Natural killer cell (primary cell): ENCODE measurements at regions not wholly inside any gene's neighbourhood (a gene's known extent, or its start where the extent isn't known, plus 50 kb on each side); places are given as distances from the start of the nearest gene placed in this dataset.
"Not testable (repeated sequence)": the region's sequence is repeated elsewhere in the genome, so short reads cannot be mapped to it uniquely, and the experiment has no call there.

Experiments used
- ATAC-seq, 3 donors: fragments of 150-1000 bp in 2 of 3; fragments of 200-7000 bp in 1 of 3; cut with Tn5 transposase; 1 replicate in 1 of 3; 2 replicates in 2 of 3; pipeline ENCODE4 v1.10.0; 2021; ENCODE audit warnings: mild to moderate bottlenecking in 2 of 3, moderate library complexity in 2 of 3
- DNase-seq, 2 donors: peaks; one replicate each; pipeline versions ENCODE4 v3.0.0 to v3.0.0-alpha.2; 2013 to 2021; ENCODE audit warnings: mixed read lengths in 1 of 2
- H3K27ac ChIP-seq: one replicate; pipeline ENCODE4 v1.5.1; 2013; ENCODE audit warnings: mild to moderate bottlenecking, low read length
- H3K27me3 ChIP-seq: one replicate; pipeline ENCODE4 v1.6.1; 2013; ENCODE audit warnings: low read length; ENCODE audit not compliant: control insufficient read depth, insufficient read depth
- H3K36me3 ChIP-seq: one replicate; pipeline ENCODE4 v1.6.1; 2013; ENCODE audit warnings: low read length; ENCODE audit not compliant: control insufficient read depth, insufficient read depth
- H3K4me1 ChIP-seq: one replicate; pipeline ENCODE4 v1.6.1; 2013; ENCODE audit warnings: low read length; ENCODE audit not compliant: control insufficient read depth, insufficient read depth
- H3K4me3 ChIP-seq: one replicate; pipeline ENCODE4 v1.5.1; 2013; ENCODE audit warnings: low read length
- H3K9me3 ChIP-seq: one replicate; pipeline ENCODE4 v1.6.1; 2013; ENCODE audit warnings: low read length; ENCODE audit not compliant: control insufficient read depth, insufficient read depth
- H3K27ac Mint-ChIP-seq, 2 donors: one replicate each; pipeline ENCODE4 v1.8.0; 2022; ENCODE audit warnings: mild to moderate bottlenecking in 2 of 2, mixed read lengths in 2 of 2, moderate library complexity in 1 of 2
- H3K27me3 Mint-ChIP-seq, 2 donors: one replicate each; pipeline ENCODE4 v1.8.0; 2022; ENCODE audit warnings: low read depth in 2 of 2, mixed read lengths in 2 of 2
- H3K36me3 Mint-ChIP-seq: one replicate; pipeline ENCODE4 v1.8.0; 2022; ENCODE audit warnings: mixed read lengths
- H3K4me1 Mint-ChIP-seq, 2 donors: one replicate each; pipeline ENCODE4 v1.8.0; 2022; ENCODE audit warnings: mixed read lengths in 2 of 2
- H3K4me3 Mint-ChIP-seq: one replicate; pipeline ENCODE4 v1.8.0; 2022; ENCODE audit warnings: mild to moderate bottlenecking, moderate library complexity, mixed read lengths
- H3K9me3 Mint-ChIP-seq, 2 donors: one replicate each; pipeline ENCODE4 v1.8.0; 2022; ENCODE audit warnings: mixed read lengths in 2 of 2
- CTCF ChIP-seq: fragments of 200-600 bp; IDR thresholded peaks from one replicate; pipeline ENCODE4 v1.8.0; 2022; ENCODE audit warnings: antibody characterized with exemption
- WGBS: methylation state at CpG from one replicate; pipeline ENCODE4 v1.1.7; 2013; ENCODE audit warnings: missing lambda C conversion rate; ENCODE audit not compliant: insufficient coverage; 5-methylcytosine and 5-hydroxymethylcytosine counted together
- intact Hi-C: fragments of 100-400 bp; cut with micrococcal nuclease; formaldehyde crosslinking; loops from one replicate; pipeline ENCODE4 v1.14.2; 2022

DNA sequence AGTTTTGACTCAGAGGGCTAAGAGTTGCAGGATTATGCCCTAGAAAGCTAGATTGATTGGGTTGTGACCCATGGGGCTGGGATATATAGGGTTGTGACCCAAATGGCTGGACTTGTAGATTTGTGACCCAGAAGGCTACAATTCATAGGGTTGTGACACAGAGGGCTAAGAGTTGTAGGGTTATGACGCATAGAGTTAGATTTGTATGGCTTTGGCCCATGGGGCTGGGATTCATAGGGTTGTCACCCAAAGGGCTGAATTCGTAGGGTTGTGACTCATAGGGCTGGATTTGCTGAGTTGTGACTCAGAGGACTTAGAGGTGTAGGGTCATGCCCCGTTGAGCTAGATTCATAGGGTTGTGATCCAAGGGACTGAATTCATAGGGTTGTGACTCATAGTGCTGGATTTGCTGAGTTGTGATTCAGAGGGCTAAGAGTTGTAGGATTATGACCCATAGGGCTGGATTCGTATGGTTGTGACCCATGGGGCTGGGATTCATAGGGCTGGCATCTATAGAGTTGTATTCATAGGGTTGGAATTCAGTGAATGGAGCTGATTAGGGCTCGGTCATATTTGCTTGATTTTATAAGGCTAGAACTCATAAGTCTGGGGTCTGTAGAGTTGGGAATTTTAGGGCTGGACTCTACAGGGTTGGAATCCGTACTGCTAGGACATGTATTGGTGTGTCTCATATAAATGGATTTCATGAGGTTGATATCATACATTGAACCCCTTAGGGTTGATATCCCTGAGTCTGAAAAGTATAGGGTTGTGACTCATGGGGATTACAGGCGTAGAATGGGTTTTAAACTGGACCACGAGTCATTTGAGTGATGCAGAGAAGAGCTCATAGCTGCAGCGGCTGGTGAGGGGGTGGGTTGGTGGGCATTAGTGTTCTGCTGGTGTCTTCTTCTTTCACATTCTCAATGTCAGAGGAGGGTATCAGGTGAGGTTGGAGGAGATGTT is 125.7 kb downstream of the CRLF2 start:
- Histone ChIP-seq H3K27ac (no peak overlapping the region), H3K9me3 (peaks cover 5% of the 10 kb centered on the region), H3K4me3 (no peak overlapping the region), H3K27me3 (no peaks in the 10 kb centered on the region), H3K36me3 (no peaks in the 10 kb centered on the region), H3K4me1 (no peaks in the 10 kb centered on the region)
- peak in 1 of 3 donors; percentile 54 for ATAC-seq
- H3K4me3 Mint-ChIP-seq = no peak overlapping the region
- DNase-seq = no peak
- no peak overlapping the region for H3K27ac Mint-ChIP-seq
- H3K27me3 Mint-ChIP-seq = peaks cover 4 to 6% of the 10 kb centered on the region in 2 donors
- H3K4me1 Mint-ChIP-seq = no peaks in the 10 kb centered on the region
- intact Hi-C loops = no loop called here
- no peaks in the 10 kb centered on the region for H3K36me3 Mint-ChIP-seq
- TF ChIP-seq CTCF = no peak
- H3K9me3 Mint-ChIP-seq = peaks cover 4 to 5% of the 10 kb centered on the region in 2 donors
- WGBS = 72% methylated on average over 9 of the region's 9 CpGs

GRCh38 chrX:1085871-1086270 is 126.6 kb downstream of the CRLF2 start:
- intact Hi-C loops, H3K36me3 Mint-ChIP-seq: not testable (repeated sequence)

GRCh38 chrX:1084689-1085088 is 127.8 kb downstream of the CRLF2 start:
- intact Hi-C loops = no loop called here
- Histone ChIP-seq H3K9me3 (peaks cover 5% of the 10 kb centered on the region), H3K27me3 (no peaks in the 10 kb centered on the region), H3K4me3 (no peak overlapping the region), H3K36me3 (no peaks in the 10 kb centered on the region), H3K4me1 (no peaks in the 10 kb centered on the region), H3K27ac (no peak overlapping the region)
- DNase-seq (no peak), ATAC-seq (no peak)
- TF ChIP-seq CTCF = no peak
- Mint-ChIP-seq H3K36me3 (no peaks in the 10 kb centered on the region), H3K4me3 (no peak overlapping the region), H3K27ac (no peak overlapping the region), H3K4me1 (no peaks in the 10 kb centered on the region), H3K27me3 (peaks cover 4 to 6% of the 10 kb centered on the region in 2 donors), H3K9me3 (peaks cover 4 to 5% of the 10 kb centered on the region in 2 donors)
- 96% methylated on average over 6 of the region's 6 CpGs for WGBS

More at GRCh38 chrX:1085871-1086270, 126.6 kb downstream of the CRLF2 start:
- H3K4me3 Mint-ChIP-seq, H3K4me3 ChIP-seq, H3K4me1 ChIP-seq, DNase-seq, H3K4me1 Mint-ChIP-seq, H3K27ac ChIP-seq, H3K9me3 Mint-ChIP-seq, H3K27me3 ChIP-seq, H3K27me3 Mint-ChIP-seq, H3K27ac Mint-ChIP-seq, H3K36me3 ChIP-seq, H3K9me3 ChIP-seq: not testable (repeated sequence)
- WGBS = 85% methylated on average over 2 of the region's 2 CpGs
- peak in 1 of 3 donors; percentile 52 for ATAC-seq

- peak in 1 of 2 donors; percentile 24 for DNase-seq
Measured at GRCh38 chrX:1076871-1077651, 135.4 kb downstream of the CRLF2 start.

More at GRCh38 chrX:1076871-1077651, 135.4 kb downstream of the CRLF2 start:
- H3K27me3 ChIP-seq = no peaks in the 10 kb centered on the region
- 54% methylated on average over 29 of the region's 29 CpGs for WGBS
- no peak overlapping the region for H3K4me3 ChIP-seq
- Mint-ChIP-seq H3K4me1 (peaks cover 0 to 11% of the 10 kb centered on the region in 2 donors), H3K27ac (no peak overlapping the region), H3K36me3 (peaks cover 10% of the 10 kb centered on the region), H3K9me3 (peaks cover 6 to 7% of the 10 kb centered on the region in 2 donors), H3K4me3 (no peak overlapping the region), H3K27me3 (peaks cover 8 to 16% of the 10 kb centered on the region in 2 donors)
- TF ChIP-seq CTCF = no peak
- no peak overlapping the region for H3K27ac ChIP-seq
- H3K9me3 ChIP-seq = peaks cover 4% of the 10 kb centered on the region
- no peaks in the 10 kb centered on the region for H3K4me1 ChIP-seq
- H3K36me3 ChIP-seq = no peaks in the 10 kb centered on the region
- no peak for ATAC-seq
- intact Hi-C loops = no loop called here
